WERI-Rb-1 (cell line): ENCODE measurements at regions not wholly inside any gene's neighbourhood (a gene's known extent, or its start where the extent isn't known, plus 50 kb on each side); places are given as distances from the start of the nearest gene placed in this dataset.

ENCODE experiments used
- DNase-seq: peaks from one replicate; pipeline ENCODE4 v3.0.0-alpha.2; 2020
- H3K27ac ChIP-seq: fragments of 250-450 bp; sonication (Bioruptor Pico); 2 replicates; pipeline ENCODE4 v1.5.1; 2020; ENCODE audit warnings: mild to moderate bottlenecking, moderate library complexity
- H3K27me3 ChIP-seq: fragments of 250-450 bp; sonication (Bioruptor Pico); 2 replicates; pipeline ENCODE4 v1.5.1; 2021; ENCODE audit warnings: mild to moderate bottlenecking, low read depth, moderate library complexity; ENCODE audit not compliant: insufficient read depth, severe bottlenecking
- H3K36me3 ChIP-seq: fragments of 250-450 bp; sonication (Bioruptor Pico); 2 replicates; pipeline ENCODE4 v1.5.1; 2020; ENCODE audit warnings: mild to moderate bottlenecking, moderate library complexity
- H3K4me3 ChIP-seq: 2 replicates; pipeline ENCODE4 v1.5.1; 2011; ENCODE audit warnings: low read depth, mild to moderate bottlenecking, control low read depth, low read length
- H3K9me3 ChIP-seq: fragments of 250-450 bp; sonication (Bioruptor Pico); 2 replicates; pipeline ENCODE4 v1.5.1; 2021; ENCODE audit warnings: mild to moderate bottlenecking, moderate library complexity; ENCODE audit not compliant: severe bottlenecking
- TF ChIP-seq, protein P1 (sequence below): IDR thresholded peaks from 2 replicates; pipeline ENCODE4 v1.5.1; 2011; ENCODE audit warnings: low read depth, mild to moderate bottlenecking, control low read depth, inconsistent platforms, low read length

DNA sequence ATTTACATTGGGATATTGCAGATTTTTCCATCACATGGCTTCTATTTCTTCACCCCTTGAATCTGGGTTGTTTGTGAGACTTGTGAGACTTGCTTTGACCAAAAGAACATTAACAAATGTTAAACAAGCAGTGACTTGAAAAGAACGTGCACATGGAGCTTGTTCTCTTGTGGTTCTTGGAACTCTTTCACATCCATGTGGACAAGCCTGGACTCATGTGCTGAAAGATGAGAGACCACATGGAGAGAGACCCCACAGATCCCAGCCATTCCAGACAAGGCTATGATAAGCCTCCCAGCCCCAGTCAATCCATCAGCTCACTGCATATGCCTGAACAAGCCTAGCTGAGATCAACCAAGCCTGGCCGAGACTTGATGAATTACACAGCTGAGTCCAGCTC is 1365.7 kb upstream of the GJE1 start:
- TF ChIP-seq, protein P1, sequence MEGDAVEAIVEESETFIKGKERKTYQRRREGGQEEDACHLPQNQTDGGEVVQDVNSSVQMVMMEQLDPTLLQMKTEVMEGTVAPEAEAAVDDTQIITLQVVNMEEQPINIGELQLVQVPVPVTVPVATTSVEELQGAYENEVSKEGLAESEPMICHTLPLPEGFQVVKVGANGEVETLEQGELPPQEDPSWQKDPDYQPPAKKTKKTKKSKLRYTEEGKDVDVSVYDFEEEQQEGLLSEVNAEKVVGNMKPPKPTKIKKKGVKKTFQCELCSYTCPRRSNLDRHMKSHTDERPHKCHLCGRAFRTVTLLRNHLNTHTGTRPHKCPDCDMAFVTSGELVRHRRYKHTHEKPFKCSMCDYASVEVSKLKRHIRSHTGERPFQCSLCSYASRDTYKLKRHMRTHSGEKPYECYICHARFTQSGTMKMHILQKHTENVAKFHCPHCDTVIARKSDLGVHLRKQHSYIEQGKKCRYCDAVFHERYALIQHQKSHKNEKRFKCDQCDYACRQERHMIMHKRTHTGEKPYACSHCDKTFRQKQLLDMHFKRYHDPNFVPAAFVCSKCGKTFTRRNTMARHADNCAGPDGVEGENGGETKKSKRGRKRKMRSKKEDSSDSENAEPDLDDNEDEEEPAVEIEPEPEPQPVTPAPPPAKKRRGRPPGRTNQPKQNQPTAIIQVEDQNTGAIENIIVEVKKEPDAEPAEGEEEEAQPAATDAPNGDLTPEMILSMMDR: no peak
- no peak overlapping the region for H3K27ac ChIP-seq
- H3K9me3 ChIP-seq: no peaks in the 10 kb centered on the region
- no peak for DNase-seq
- no peaks in the 10 kb centered on the region for H3K27me3 ChIP-seq
- no peaks in the 10 kb centered on the region for H3K36me3 ChIP-seq
- H3K4me3 ChIP-seq: no peak overlapping the region

DNA sequence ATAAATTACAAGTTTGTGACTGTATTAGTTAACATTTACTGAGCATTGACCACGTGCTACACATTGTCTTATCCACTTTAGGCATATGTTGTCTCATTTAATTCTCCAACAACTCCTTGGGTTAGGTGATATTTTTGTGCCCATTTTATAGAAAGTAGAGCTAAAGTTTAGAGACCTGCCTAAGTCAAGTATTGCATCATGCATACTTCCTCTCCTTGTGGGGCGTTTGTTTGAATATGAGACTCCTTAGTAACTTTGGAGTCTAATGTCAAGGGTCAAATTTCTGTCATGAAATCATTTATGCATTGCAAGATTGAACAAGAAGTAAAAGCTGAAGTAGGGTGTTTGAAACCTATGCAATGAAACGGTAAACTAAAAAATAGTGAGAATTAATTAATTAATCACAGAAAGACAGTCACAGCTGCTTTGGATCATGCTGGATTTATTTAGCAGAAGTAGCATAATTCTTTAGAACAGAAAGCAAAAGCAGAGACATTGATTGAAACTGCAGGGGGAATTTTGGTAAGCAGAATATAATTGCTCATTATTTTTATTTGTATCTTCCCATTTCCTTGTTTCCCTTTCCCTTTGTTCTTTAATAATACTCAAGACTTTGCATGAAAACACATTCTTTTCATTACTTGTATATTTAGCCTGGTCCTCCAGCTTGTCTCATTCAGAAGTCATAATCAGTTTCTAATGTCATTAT is 1374.4 kb upstream of the GJE1 start:
- Histone ChIP-seq H3K4me3 (no peak overlapping the region), H3K27ac (no peak overlapping the region), H3K9me3 (no peaks in the 10 kb centered on the region), H3K27me3 (no peaks in the 10 kb centered on the region), H3K36me3 (no peaks in the 10 kb centered on the region)
- DNase-seq: no peak
- TF ChIP-seq, protein P1: no peak

DNA sequence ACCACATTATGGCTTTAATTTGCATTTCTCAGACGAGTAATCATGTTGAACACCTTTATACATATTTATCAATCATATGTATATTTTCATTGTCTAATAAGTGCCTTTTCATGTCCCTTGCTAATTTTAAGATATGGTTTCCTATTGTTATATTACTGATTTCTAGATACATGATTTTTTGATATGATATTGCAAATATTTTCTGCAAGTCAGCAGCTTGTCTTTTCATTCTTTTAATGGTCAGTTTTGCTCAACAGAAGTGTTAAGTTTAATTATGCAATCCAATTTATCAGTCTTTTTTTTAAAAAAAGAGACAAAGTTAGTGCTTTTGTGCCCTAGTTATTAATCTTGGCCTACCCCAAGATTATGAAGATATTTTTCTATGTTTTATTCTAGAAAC is 1377.8 kb upstream of the CITED2 start:
- no peak overlapping the region for H3K27ac ChIP-seq
- H3K4me3 ChIP-seq: no peak overlapping the region
- TF ChIP-seq, protein P1: no peak
- H3K9me3 ChIP-seq: no peaks in the 10 kb centered on the region
- H3K27me3 ChIP-seq: no peaks in the 10 kb centered on the region
- no peak for DNase-seq
- H3K36me3 ChIP-seq: no peaks in the 10 kb centered on the region

DNA sequence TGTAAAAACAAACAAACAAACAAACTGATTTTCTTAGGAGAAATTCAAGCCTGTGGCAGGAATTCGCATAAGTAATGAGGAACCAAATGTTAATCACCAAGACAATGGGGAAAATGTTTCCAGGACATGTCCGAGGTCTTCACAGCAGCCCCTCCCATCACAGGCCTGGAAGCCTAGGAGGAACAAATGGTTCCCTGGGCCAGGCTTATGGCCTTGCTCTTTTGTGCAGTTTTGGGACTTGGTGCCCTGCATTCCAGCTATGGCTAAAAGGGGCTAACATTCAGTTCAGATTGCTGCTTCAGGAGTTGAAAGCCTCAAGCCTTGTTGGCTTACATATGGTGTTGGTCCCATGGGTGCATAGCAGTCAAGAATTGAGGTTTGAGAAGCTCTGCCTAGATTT is 1372.7 kb upstream of the CITED2 start:
- DNase-seq: no peak
- Histone ChIP-seq H3K27me3 (no peaks in the 10 kb centered on the region), H3K36me3 (no peaks in the 10 kb centered on the region), H3K4me3 (no peak overlapping the region), H3K27ac (no peak overlapping the region), H3K9me3 (peaks cover 3% of the 10 kb centered on the region)
- TF ChIP-seq, protein P1: no peak

DNA sequence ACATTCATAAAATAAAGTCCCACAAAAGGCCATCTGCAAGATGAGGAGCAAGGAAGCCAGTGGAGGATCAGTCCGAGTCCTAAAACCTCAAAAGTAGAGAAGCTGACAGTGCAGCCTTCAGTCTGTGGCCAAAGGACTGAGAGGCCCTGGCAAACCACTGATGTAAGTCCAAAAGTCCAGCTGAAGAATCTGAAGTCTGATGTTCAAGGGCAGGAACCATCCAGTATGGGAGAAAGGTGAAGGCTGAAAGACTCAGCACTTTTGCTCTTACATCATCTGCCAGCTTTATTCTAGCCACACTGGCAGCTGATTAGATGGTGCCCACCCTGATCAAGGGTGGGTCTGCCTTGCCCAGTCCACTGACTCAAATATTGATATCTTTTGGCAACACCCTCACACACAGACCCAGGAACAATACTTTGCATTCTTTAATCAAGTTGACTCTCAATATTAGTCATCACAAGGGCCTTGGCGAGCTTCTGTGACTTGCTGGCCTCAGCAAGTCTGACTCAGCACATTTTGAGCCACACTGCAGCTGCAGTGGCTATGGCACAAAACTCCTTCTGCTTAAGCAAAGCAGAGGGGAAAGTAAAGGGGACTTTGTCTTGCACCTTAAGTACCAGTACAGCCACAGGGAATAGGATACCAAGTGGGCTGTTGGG is 1370.3 kb upstream of the CITED2 start:
- H3K27ac ChIP-seq: no peak overlapping the region
- TF ChIP-seq, protein P1: no peak
- H3K9me3 ChIP-seq: peaks cover 3% of the 10 kb centered on the region
- no peak overlapping the region for H3K4me3 ChIP-seq
- H3K27me3 ChIP-seq: no peaks in the 10 kb centered on the region
- H3K36me3 ChIP-seq: no peaks in the 10 kb centered on the region
- no peak for DNase-seq
